IMR-90 (cell line): ENCODE measurements at regions not wholly inside any gene's neighbourhood (a gene's known extent, or its start where the extent isn't known, plus 50 kb on each side); places are given as distances from the start of the nearest gene placed in this dataset.

Source experiments
- FOS ChIP-seq: fragments of 150-350 bp; IDR thresholded peaks from 2 replicates; pipeline ENCODE4 v1.6.1; 2016; ENCODE audit warnings: low read depth, low read length
- POLR2A ChIP-seq: IDR thresholded peaks from 2 replicates; pipeline ENCODE4 v1.6.1; 2012; ENCODE audit warnings: mild to moderate bottlenecking, low read depth, low read length
- RAD21 ChIP-seq: IDR thresholded peaks from 2 replicates; pipeline ENCODE4 v1.6.1; 2012; ENCODE audit warnings: low read length, improper control_type of control experiment
- RCOR1 ChIP-seq: IDR thresholded peaks from 2 replicates; pipeline ENCODE4 v1.6.1; 2012; ENCODE audit warnings: mild to moderate bottlenecking, low read length, improper control_type of control experiment; ENCODE audit not compliant: insufficient replicate concordance
- TF ChIP-seq, protein P1 (sequence below): fragments of 150-350 bp; IDR thresholded peaks from 2 replicates; pipeline ENCODE4 v1.6.1; 2016; ENCODE audit warnings: low read depth, mild to moderate bottlenecking, low read length, moderate library complexity, borderline replicate concordance
- TF ChIP-seq, protein P2 (sequence below): conservative IDR thresholded peaks from 2 replicates; pipeline ENCODE4 v1.5.1; 2012; ENCODE audit warnings: mild to moderate bottlenecking, low read depth, low read length, improper control_type of control experiment

DNA sequence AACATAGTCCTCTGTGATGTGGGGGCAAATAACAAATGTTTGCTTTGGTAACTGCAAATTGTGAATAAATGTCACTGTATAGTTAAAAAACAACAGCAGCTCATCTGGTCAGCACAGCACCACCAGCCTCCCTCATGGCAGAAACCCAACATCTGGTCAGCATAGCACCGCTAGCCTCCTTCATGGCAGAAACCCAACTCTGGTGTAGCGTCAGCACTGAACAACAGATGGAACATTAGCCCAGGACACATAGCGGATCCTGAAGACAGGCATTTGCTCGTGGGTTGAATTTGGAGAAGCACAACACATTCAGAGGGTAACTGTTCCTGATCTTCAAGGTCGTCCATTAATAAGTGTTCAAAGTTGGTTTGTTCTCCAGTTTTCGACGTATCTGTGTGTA lies 265.9 kb downstream of the DLL1 start:
- TF ChIP-seq POLR2A = no peak
- TF ChIP-seq, protein P1, sequence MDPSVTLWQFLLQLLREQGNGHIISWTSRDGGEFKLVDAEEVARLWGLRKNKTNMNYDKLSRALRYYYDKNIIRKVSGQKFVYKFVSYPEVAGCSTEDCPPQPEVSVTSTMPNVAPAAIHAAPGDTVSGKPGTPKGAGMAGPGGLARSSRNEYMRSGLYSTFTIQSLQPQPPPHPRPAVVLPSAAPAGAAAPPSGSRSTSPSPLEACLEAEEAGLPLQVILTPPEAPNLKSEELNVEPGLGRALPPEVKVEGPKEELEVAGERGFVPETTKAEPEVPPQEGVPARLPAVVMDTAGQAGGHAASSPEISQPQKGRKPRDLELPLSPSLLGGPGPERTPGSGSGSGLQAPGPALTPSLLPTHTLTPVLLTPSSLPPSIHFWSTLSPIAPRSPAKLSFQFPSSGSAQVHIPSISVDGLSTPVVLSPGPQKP = no peak
- no peak for TF ChIP-seq FOS
- TF ChIP-seq, protein P2, sequence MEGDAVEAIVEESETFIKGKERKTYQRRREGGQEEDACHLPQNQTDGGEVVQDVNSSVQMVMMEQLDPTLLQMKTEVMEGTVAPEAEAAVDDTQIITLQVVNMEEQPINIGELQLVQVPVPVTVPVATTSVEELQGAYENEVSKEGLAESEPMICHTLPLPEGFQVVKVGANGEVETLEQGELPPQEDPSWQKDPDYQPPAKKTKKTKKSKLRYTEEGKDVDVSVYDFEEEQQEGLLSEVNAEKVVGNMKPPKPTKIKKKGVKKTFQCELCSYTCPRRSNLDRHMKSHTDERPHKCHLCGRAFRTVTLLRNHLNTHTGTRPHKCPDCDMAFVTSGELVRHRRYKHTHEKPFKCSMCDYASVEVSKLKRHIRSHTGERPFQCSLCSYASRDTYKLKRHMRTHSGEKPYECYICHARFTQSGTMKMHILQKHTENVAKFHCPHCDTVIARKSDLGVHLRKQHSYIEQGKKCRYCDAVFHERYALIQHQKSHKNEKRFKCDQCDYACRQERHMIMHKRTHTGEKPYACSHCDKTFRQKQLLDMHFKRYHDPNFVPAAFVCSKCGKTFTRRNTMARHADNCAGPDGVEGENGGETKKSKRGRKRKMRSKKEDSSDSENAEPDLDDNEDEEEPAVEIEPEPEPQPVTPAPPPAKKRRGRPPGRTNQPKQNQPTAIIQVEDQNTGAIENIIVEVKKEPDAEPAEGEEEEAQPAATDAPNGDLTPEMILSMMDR = no peak
- TF ChIP-seq RCOR1 = no peak
- no peak for TF ChIP-seq RAD21
